ENCODE measurements at regions not wholly inside any gene's neighbourhood (a gene's known extent, or its start where the extent isn't known, plus 50 kb on each side); places are given as distances from the start of the nearest gene placed in this dataset.

- peak; percentile 31 for DNase-seq
These were observed 95.6 kb upstream of the CDH6 start for GRCh38 chr5:31097851-31098250.

- peak; percentile 82 for DNase-seq
These were observed 97.1 kb upstream of the CDH6 start for GRCh38 chr5:31096238-31096865.

- peak; percentile 25 for DNase-seq
These were observed 97.7 kb upstream of the CDH6 start for GRCh38 chr5:31095796-31096195.

GRCh38 chr5:31091501-31091900 lies 102.0 kb upstream of the CDH6 start:
- DNase-seq: no peak

GRCh38 chr5:31090467-31090866 lies 103.0 kb upstream of the CDH6 start:
- DNase-seq: no peak

- no peak for DNase-seq
These were observed 106.6 kb upstream of the CDH6 start for GRCh38 chr5:31086839-31087415.

- DNase-seq: no peak
These were observed 108.6 kb upstream of the CDH6 start for GRCh38 chr5:31084871-31085270.

GRCh38 chr5:31083364-31083763 lies 110.1 kb upstream of the CDH6 start:
- DNase-seq: no peak

- no peak for DNase-seq
These were observed 113.8 kb upstream of the CDH6 start for GRCh38 chr5:31079668-31080067.

- peak; percentile 70 for DNase-seq
These were observed 114.5 kb upstream of the CDH6 start for GRCh38 chr5:31078956-31079355.

- DNase-seq: no peak
These were observed 117.5 kb upstream of the CDH6 start for GRCh38 chr5:31075981-31076380.

- no peak for DNase-seq
These were observed 125.2 kb upstream of the CDH6 start for GRCh38 chr5:31068287-31068686.

GRCh38 chr5:31066655-31067328 lies 126.7 kb upstream of the CDH6 start:
- no peak for DNase-seq

- no peak for DNase-seq
These were observed 129.3 kb upstream of the CDH6 start for GRCh38 chr5:31064215-31064614.

- DNase-seq: no peak
These were observed 130.4 kb upstream of the CDH6 start for GRCh38 chr5:31062902-31063580.

GRCh38 chr5:31059889-31060288 lies 133.6 kb upstream of the CDH6 start:
- DNase-seq: no peak

GRCh38 chr5:31054453-31054852 lies 139.0 kb upstream of the CDH6 start:
- no peak for DNase-seq

GRCh38 chr5:31052937-31053658 lies 140.4 kb upstream of the CDH6 start:
- DNase-seq: no peak

- DNase-seq: no peak
These were observed 142.2 kb upstream of the CDH6 start for GRCh38 chr5:31051316-31051715.

- DNase-seq: no peak
These were observed 143.4 kb upstream of the CDH6 start for GRCh38 chr5:31049936-31050704.

GRCh38 chr5:31049461-31049860 lies 144.0 kb upstream of the CDH6 start:
- no peak for DNase-seq

All from NCI-H446 treated with DMSO at 0.1 percent for 48 hours (cell line).